H1 (cell line): ENCODE measurements at regions not wholly inside any gene's neighbourhood (a gene's known extent, or its start where the extent isn't known, plus 50 kb on each side); places are given as distances from the start of the nearest gene placed in this dataset.

ENCODE experiments used
- BACH1 ChIP-seq: IDR thresholded peaks from 2 replicates; pipeline ENCODE4 v1.6.1; 2012; ENCODE audit warnings: low read length, improper control_type of control experiment
- TAF7 ChIP-seq: optimal IDR thresholded peaks from 2 replicates; pipeline ENCODE3; 2011; ENCODE audit warnings: low read depth, mild to moderate bottlenecking, inconsistent platforms, low read length, moderate library complexity, borderline replicate concordance

GRCh38 chrX:14420841-14421240 is 108.5 kb upstream of the GLRA2 start (continued):
- TF ChIP-seq TAF7 (no peak), BACH1 (no peak)
- TF ChIP-seq, all 59 proteins: peak for 0
